SKM-1 treated with dmso at 0.1 percent for 144 hours (cell line): ENCODE measurements at regions not wholly inside any gene's neighbourhood (a gene's known extent, or its start where the extent isn't known, plus 50 kb on each side); places are given as distances from the start of the nearest gene placed in this dataset.
"Not testable (repeated sequence)": the region's sequence is repeated elsewhere in the genome, so short reads cannot be mapped to it uniquely, and the experiment has no call there.

Experiments used
- DNase-seq: peaks from one replicate; lab custom pipeline; 2025; ENCODE audit not compliant: unreplicated experiment; lab: John Stamatoyannopoulos, UW

GRCh38 chr7:20083781-20084180 lies 133.4 kb downstream of the MACC1 start:
- DNase-seq, result no peak

DNA sequence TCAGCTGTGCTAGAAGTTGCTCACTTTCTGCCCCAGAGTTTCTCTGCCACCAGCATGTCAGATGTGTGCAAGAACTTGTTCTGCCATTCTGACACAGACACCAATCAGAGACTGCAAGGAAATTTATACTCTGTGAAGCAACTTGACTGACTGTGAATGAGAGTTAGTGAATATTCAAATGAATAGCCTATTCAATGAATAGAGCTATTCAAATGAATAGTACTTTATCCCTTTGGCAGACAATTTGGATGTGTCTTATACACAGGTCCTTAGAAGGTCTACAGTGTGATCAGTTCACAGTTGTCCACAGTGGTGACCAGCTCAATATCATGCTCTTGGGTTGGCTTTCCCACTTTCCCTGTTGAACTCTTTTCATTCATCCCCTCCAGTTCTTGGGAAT lies 138.1 kb downstream of the MACC1 start:
- no peak for DNase-seq

- no peak for DNase-seq
These were observed 140.3 kb downstream of the MACC1 start for GRCh38 chr7:20076835-20077234.

DNA sequence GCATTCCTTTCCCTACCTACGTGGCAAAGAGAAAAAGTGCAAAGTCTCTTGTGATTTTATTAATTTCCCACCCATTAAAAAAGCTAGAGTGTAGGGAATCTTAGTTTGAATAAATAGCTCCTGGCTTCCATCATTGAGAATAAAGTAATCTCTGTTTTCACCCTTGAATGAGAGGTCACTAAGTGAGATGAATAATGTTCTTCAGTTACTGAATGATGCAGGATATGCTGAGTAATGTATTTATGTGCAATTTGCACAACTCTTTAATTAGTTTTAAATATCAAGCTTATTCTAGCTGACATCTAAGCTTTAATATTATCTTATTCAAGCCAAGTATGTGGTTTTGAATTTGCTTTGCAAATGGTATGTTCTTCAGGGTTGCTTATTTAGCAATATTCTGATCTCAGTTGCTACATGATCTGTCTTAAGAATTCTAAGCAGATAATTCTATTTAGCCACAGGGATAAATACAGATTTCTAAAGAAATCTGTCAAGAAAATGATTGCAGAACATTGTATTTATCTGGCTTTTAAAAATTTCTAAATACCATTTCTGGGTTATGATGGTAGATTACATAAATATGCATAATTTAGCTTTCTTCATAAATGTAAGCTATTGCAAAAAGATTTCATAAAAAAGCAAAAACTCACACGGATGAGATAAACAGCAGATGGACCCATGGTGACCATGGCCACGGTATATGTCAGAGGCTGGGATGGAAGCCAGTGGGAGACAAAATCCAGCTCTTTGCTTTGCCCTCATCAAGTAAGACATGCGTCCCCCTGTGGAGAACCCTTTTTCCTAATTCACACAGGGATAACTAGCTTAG lies 141.0 kb downstream of the MACC1 start:
- no peak for DNase-seq

- no peak for DNase-seq
These were observed 141.7 kb downstream of the MACC1 start for GRCh38 chr7:20075440-20075839.

DNA sequence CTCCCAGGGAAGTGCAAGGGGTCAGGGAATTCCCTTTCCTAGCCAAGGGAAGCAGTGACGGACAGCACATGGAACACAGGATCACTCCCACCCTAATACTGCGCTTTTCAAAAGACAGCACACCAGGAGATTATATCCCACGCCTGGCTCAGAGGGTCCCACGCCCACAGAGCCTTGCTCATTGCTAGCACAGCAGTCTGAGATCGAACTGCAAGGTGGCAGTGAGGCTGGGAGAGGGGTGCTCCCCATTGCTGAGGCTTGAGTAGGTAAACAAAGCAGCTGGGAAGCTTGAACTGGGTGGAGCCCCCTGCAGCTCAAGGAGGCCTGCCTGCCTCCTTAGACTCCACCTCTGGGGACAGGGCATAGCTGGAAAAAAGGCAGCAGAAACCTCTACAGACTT lies 149.2 kb downstream of the MACC1 start:
- not testable (repeated sequence) for DNase-seq

DNA sequence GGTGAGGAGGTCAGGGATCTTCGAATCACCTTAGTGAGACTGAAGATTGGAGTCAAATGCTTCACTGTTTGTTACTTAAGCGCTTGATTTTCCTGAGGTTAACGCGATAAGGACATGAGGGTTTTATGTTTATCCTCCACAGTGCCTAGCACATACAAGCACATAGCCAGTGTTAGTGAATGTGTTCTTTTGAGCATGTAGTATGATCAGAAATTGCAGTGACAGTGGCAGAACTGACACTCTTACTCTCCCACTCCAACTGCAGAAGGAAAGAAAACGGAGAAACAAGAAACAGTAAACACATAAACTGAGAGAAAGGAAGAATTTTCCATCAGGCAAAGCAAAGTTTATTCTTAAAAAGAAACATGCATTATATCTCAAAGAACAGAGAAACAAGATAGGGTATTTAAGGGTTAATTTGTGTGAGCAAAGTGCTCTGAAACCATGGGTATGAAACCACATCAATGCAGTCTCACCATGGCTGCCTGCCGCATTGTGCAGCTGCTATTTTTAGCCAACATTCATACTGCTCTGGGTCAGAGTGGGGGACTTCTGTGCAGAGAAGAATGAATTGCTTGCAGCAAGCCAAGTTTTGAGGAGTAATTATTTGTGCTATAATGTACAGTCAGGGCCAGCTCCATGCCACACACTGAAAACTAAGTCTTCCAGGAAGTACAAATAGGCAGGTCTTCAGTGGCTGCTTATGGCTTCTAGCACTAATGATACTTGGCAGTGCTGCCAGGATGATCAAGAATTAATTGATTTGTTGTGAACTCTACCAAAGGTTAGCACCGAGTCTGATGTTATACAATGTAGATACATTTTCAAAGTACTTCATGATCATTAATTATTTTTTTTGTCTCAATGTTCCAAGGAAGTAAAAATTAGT lies 152.0 kb downstream of the MACC1 start:
- no peak for DNase-seq

DNA sequence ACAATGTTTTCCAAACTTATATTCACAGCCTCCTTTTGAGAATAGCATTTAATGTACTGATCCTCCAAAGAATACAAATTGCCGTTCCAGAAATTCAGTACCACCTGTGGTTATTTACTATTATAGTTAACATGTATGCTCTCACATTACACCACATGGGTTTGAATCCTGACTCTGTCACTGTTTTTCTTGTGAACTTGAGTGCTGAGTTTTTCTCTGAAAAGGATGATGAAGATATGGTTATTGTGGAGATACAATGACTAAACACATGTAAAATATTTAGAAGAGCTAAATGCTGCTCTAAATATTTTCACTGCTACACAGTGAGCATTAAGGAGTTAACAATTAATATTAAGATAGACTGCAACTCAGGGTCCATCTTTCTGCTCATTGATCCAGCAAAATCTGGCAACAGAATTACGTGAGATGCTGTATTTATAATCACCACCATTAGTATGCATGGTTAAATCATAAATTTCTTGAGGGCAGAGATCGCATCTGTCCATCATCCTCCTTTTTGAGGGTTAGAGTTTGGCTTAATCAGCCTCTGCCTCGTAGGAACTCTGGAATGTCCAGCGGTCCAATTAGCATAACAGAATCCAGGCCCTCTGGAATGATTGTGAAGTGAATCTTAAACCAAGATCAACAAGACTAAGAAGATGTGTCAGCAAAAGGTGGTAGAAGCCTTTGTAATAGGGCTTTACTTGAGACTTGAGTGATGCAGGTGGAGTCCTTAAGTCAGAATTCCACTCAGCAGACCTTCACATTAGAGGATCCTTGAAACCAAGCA lies 152.8 kb downstream of the MACC1 start:
- DNase-seq, result no peak

- no peak for DNase-seq
These were observed 153.5 kb downstream of the MACC1 start for GRCh38 chr7:20063644-20064043.

DNA sequence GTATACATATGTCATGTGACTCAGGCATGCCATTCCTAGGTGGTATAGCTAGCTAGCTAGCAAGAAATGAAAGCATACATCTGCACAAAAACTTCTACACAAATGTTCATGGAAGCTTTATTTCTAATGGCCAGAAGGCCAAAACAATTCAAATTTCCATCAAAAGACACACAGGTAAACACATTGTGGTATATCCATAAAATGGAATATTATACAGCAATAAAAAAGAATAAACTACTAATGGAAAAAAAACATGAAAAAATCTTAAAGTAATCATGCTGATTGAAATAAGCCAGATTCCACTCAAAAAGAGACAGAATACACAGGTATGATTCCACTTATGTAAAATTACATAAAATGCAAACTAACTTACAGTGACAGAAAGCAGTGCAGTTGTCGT lies 154.3 kb downstream of the MACC1 start:
- DNase-seq, result no peak

DNA sequence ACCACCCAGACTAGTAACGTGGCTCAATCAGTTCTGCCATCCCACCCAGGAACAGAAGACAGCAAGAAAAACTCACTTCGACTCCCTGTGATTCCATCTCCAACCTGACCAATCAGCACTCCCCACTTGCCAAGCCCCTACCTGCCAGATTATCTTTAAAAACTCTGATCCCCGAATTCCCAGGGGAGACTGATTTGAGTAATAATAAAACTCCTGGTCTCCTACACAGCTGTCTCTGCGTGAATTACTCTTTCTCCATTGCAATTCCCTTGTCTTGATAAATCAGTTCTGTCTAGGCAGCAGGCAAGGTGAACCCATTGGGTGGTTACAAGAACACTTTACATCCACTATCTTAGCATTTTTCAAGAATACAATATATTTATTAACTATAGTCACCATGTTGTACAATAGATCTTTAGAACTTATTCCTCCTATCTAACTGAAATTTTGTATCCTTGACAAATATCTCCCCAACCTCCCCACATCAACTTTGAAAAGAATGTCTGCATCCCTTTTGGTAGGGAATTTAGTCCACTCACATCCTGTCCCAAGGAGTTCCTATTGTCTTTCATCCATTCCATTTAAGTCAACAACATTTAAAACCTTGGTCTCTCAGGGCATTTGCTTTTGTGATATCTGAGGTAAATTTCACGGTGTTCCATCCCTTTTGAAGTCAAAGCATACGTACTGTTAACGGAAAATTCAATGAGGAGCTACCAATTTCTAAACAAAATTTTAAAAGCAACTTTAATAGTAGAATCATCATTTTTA lies 163.7 kb downstream of the MACC1 start:
- DNase-seq, result no peak

GRCh38 chr7:20050241-20050966 lies 166.8 kb downstream of the MACC1 start:
- no peak for DNase-seq

- no peak for DNase-seq
These were observed 178.5 kb downstream of the MACC1 start for GRCh38 chr7:20038676-20039075.

DNA sequence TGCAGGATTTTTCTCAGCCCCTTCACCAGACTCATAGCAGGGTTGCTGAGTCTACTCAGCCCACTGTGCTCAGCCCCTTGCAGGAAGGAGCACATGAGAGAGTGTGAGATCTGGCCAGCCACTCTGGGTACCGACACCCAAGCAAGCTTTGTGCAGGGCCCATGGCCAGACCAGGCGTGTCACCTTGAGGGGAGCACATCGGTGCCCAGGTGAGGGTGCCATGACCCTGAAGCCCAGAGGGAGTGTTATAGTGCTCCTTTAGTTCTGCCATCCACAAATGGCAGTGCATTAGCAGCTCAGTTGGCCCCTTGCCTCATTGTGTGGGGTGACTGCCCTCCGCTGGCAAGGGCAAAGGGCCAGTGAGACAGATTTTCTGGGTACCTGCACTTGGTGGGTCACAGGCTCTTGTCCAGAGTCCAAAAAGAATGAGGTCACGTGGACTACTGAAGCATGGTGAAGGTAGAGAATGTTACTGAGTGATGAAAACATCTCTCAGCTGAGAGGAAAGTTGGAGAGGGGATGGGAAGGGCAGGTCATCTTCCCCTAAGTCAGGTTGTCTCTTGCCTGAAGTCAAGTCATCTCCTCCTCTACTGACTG lies 181.8 kb downstream of the MACC1 start:
- no peak for DNase-seq

- DNase-seq, result no peak
These were observed 183.4 kb downstream of the MACC1 start for GRCh38 chr7:20033621-20034400.

GRCh38 chr7:20032741-20033140 lies 184.4 kb downstream of the MACC1 start:
- no peak for DNase-seq

DNA sequence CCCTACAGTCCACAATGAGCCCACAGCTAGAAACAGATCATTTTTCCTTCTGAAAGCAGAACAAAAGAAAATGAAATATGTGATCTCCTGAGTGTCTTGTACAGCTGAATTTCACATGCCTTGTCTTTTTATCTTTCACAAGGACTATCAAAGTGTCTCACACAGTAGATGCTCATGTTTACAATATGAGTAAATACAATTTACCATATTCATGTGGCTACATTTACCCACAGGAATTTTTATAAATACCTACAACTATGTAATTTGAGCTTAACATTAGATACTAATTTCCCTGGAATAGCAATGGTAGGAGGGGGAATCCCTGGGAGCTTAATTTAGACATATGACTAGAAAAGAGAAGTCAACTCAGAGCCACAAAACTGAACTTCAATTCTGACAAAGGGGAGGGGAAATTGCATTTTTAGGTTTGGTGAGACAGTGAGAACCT lies 186.2 kb downstream of the MACC1 start:
- no peak for DNase-seq

- no peak for DNase-seq
These were observed 186.8 kb downstream of the MACC1 start for GRCh38 chr7:20030417-20030816.

DNA sequence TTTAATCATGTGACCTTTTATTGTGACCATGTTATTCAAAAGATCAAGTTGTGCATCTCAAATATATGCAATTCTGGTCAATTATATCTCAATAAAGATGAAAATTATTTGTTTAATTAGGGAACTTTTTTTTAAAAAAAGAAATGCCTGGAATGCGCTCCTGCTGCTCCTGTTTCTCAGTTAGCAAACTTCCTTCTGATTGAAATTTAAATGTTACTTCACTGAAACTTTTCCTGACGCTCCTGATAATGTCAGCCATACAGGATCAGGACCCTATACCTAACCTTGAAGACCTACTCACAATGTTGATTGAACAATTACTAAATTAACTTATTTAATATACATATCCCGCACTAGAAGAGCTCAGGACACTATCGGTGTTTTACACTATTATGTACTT lies 190.4 kb downstream of the MACC1 start:
- no peak for DNase-seq
